ENCODE measurements at regions not wholly inside any gene's neighbourhood (a gene's known extent, or its start where the extent isn't known, plus 50 kb on each side); places are given as distances from the start of the nearest gene placed in this dataset.

- no peak overlapping the region for H2AFZ ChIP-seq
- WGBS (ENCODE audit: low lambda C conversion rate, missing lambda C conversion rate), result 50% methylated on average over 1 of the region's 1 CpG
Observed at GRCh38 chrX:122666601-122667000, 517.5 kb upstream of the GRIA3 start.

GRCh38 chrX:122667667-122668066 lies 516.4 kb upstream of the GRIA3 start:
- Histone ChIP-seq H3K36me3 (replicated peaks; ENCODE audit: insufficient read depth, low read depth) (no peaks in the 10 kb centered on the region), H2AFZ (no peak overlapping the region), H3K9me3 (ENCODE audit: low read depth) (no peaks in the 10 kb centered on the region), H4K20me1 (ENCODE audit: insufficient read depth, poor library complexity, severe bottlenecking) (no peaks in the 10 kb centered on the region), H3K4me2 (no peak overlapping the region), H3K27ac (no peak overlapping the region), H3K4me3 (no peak overlapping the region), H3K9me2 (replicated peaks; ENCODE audit: insufficient read depth) (no peaks in the 10 kb centered on the region), H3K79me2 (no peaks in the 10 kb centered on the region), H3K4me1 (ENCODE audit: insufficient read depth) (no peaks in the 10 kb centered on the region), H3K27me3 (no peaks in the 10 kb centered on the region)
- no peak for TF ChIP-seq EZH2phosphoT487 (IDR thresholded peaks at IDR 0.05; ENCODE audit: low read depth, severe bottlenecking, unreplicated experiment)
- TF ChIP-seq CTCF (IDR thresholded peaks at IDR 0.05; ENCODE audit: poor library complexity), result no peak
- no peak for TF ChIP-seq EZH2 (IDR thresholded peaks at IDR 0.05; ENCODE audit: borderline replicate concordance)
- no peak for DNase-seq (ENCODE audit: low spot score)
- 77% methylated on average over 3 of the region's 3 CpGs for WGBS (ENCODE audit: low lambda C conversion rate, missing lambda C conversion rate)

More at GRCh38 chrX:122666601-122667000, 517.5 kb upstream of the GRIA3 start:
- no peaks in the 10 kb centered on the region for H3K79me2 ChIP-seq
- no peak overlapping the region for H3K4me2 ChIP-seq
- no peak for TF ChIP-seq EZH2phosphoT487 (IDR thresholded peaks at IDR 0.05; ENCODE audit: low read depth, severe bottlenecking, unreplicated experiment)
- TF ChIP-seq CTCF (IDR thresholded peaks at IDR 0.05; ENCODE audit: poor library complexity), result no peak
- TF ChIP-seq EZH2 (IDR thresholded peaks at IDR 0.05; ENCODE audit: borderline replicate concordance), result no peak
- H3K4me1 ChIP-seq (ENCODE audit: insufficient read depth), result no peaks in the 10 kb centered on the region
- H3K9me3 ChIP-seq (ENCODE audit: low read depth), result no peaks in the 10 kb centered on the region
- H3K4me3 ChIP-seq, result no peak overlapping the region
- no peak for DNase-seq (ENCODE audit: low spot score)
- H3K27me3 ChIP-seq, result no peaks in the 10 kb centered on the region
- no peaks in the 10 kb centered on the region for H3K36me3 ChIP-seq (replicated peaks; ENCODE audit: insufficient read depth, low read depth)
- no peak overlapping the region for H3K27ac ChIP-seq
- no peaks in the 10 kb centered on the region for H4K20me1 ChIP-seq (ENCODE audit: insufficient read depth, poor library complexity, severe bottlenecking)
- H3K9me2 ChIP-seq (replicated peaks; ENCODE audit: insufficient read depth), result no peaks in the 10 kb centered on the region

- Histone ChIP-seq H3K36me3 (replicated peaks; ENCODE audit: insufficient read depth, low read depth) (no peaks in the 10 kb centered on the region), H3K27ac (no peak overlapping the region), H3K4me3 (no peak overlapping the region), H3K9me3 (ENCODE audit: low read depth) (peaks cover 6% of the 10 kb centered on the region), H3K9me2 (replicated peaks; ENCODE audit: insufficient read depth) (no peaks in the 10 kb centered on the region), H3K4me2 (no peak overlapping the region), H3K27me3 (no peaks in the 10 kb centered on the region), H2AFZ (no peak overlapping the region), H3K79me2 (no peaks in the 10 kb centered on the region), H3K4me1 (ENCODE audit: insufficient read depth) (no peaks in the 10 kb centered on the region), H4K20me1 (ENCODE audit: insufficient read depth, poor library complexity, severe bottlenecking) (no peaks in the 10 kb centered on the region)
- no peak for TF ChIP-seq EZH2 (IDR thresholded peaks at IDR 0.05; ENCODE audit: borderline replicate concordance)
- 60% methylated on average over 1 of the region's 1 CpG for WGBS (ENCODE audit: low lambda C conversion rate, missing lambda C conversion rate)
- DNase-seq (ENCODE audit: low spot score), result no peak
Observed at GRCh38 chrX:122703762-122704161, 480.3 kb upstream of the GRIA3 start.

GRCh38 chrX:122739770-122740169 lies 444.3 kb upstream of the GRIA3 start:
- H3K4me2 ChIP-seq, result no peak overlapping the region
- no peaks in the 10 kb centered on the region for H3K27me3 ChIP-seq
- 27% methylated on average over 1 of the region's 1 CpG for WGBS (ENCODE audit: low lambda C conversion rate, missing lambda C conversion rate)

More at GRCh38 chrX:122739770-122740169, 444.3 kb upstream of the GRIA3 start:
- DNase-seq (ENCODE audit: low spot score), result peak; percentile 8
- Histone ChIP-seq H3K9me2 (replicated peaks; ENCODE audit: insufficient read depth) (no peaks in the 10 kb centered on the region), H3K79me2 (no peaks in the 10 kb centered on the region), H3K27ac (no peak overlapping the region), H3K36me3 (replicated peaks; ENCODE audit: insufficient read depth, low read depth) (no peaks in the 10 kb centered on the region), H4K20me1 (ENCODE audit: insufficient read depth, poor library complexity, severe bottlenecking) (no peaks in the 10 kb centered on the region), H3K9me3 (ENCODE audit: low read depth) (no peaks in the 10 kb centered on the region), H2AFZ (no peak overlapping the region), H3K4me1 (ENCODE audit: insufficient read depth) (no peaks in the 10 kb centered on the region), H3K4me3 (no peak overlapping the region)
- TF ChIP-seq EZH2 (IDR thresholded peaks at IDR 0.05; ENCODE audit: borderline replicate concordance), result no peak
- TF ChIP-seq CTCF (IDR thresholded peaks at IDR 0.05; ENCODE audit: poor library complexity), result peak; percentile 17

Data from hepatocyte (in vitro differentiated cells).